ENCODE measurements at regions not wholly inside any gene's neighbourhood (a gene's known extent, or its start where the extent isn't known, plus 50 kb on each side); places are given as distances from the start of the nearest gene placed in this dataset.
"Not testable (repeated sequence)": the region's sequence is repeated elsewhere in the genome, so short reads cannot be mapped to it uniquely, and the experiment has no call there.

- POLR2A ChIA-PET; H3K27me3 Mint-ChIP-seq (ENCODE audit: low read depth); H3K4me3 Mint-ChIP-seq: not testable (repeated sequence)
Observed at GRCh38 chr7:114267550-114267949, 147.1 kb upstream of the FOXP2 start.

GRCh38 chr7:114264023-114264422 is 150.6 kb upstream of the FOXP2 start:
- no peaks in the 10 kb centered on the region for H3K36me3 Mint-ChIP-seq (ENCODE audit: low read depth)
- no peak overlapping the region for H3K4me3 Mint-ChIP-seq
- ChIA-PET POLR2A (no interaction called here), CTCF (no interaction called here)
- H3K27me3 Mint-ChIP-seq (ENCODE audit: low read depth) = no peaks in the 10 kb centered on the region
- H3K4me1 Mint-ChIP-seq (ENCODE audit: low read depth) = no peaks in the 10 kb centered on the region
- DNase-seq = no peak
- H3K27ac Mint-ChIP-seq = no peak overlapping the region
- H3K9me3 Mint-ChIP-seq (ENCODE audit: insufficient read depth) = no peaks in the 10 kb centered on the region
- ATAC-seq = no peak

More at GRCh38 chr7:114267550-114267949, 147.1 kb upstream of the FOXP2 start:
- CTCF ChIA-PET; H3K36me3 Mint-ChIP-seq (ENCODE audit: low read depth); H3K4me1 Mint-ChIP-seq (ENCODE audit: low read depth); ATAC-seq; H3K27ac Mint-ChIP-seq; DNase-seq; H3K9me3 Mint-ChIP-seq (ENCODE audit: insufficient read depth): not testable (repeated sequence)

GRCh38 chr7:114263219-114263618 is 151.4 kb upstream of the FOXP2 start:
- Mint-ChIP-seq H3K27ac (no peak overlapping the region), H3K4me1 (ENCODE audit: low read depth) (no peaks in the 10 kb centered on the region), H3K4me3 (no peak overlapping the region), H3K36me3 (ENCODE audit: low read depth) (no peaks in the 10 kb centered on the region), H3K9me3 (ENCODE audit: insufficient read depth) (no peaks in the 10 kb centered on the region), H3K27me3 (ENCODE audit: low read depth) (no peaks in the 10 kb centered on the region)
- CTCF ChIA-PET = no interaction called here
- no peak for DNase-seq
- POLR2A ChIA-PET = no interaction called here
- no peak for ATAC-seq

- Mint-ChIP-seq H3K36me3 (ENCODE audit: low read depth) (no peaks in the 10 kb centered on the region), H3K27me3 (ENCODE audit: low read depth) (no peaks in the 10 kb centered on the region), H3K27ac (no peak overlapping the region), H3K4me1 (ENCODE audit: low read depth) (no peaks in the 10 kb centered on the region), H3K4me3 (no peak overlapping the region), H3K9me3 (ENCODE audit: insufficient read depth) (peaks cover 10% of the 10 kb centered on the region)
- ChIA-PET POLR2A (no interaction called here), CTCF (no interaction called here)
- ATAC-seq = no peak
- no peak for DNase-seq
Observed at GRCh38 chr7:114255404-114255841, 159.2 kb upstream of the FOXP2 start.

- no peaks in the 10 kb centered on the region for H3K27me3 Mint-ChIP-seq (ENCODE audit: low read depth)
- no peaks in the 10 kb centered on the region for H3K9me3 Mint-ChIP-seq (ENCODE audit: insufficient read depth)
- no peak for DNase-seq
- ATAC-seq = no peak
- H3K36me3 Mint-ChIP-seq (ENCODE audit: low read depth) = no peaks in the 10 kb centered on the region
- POLR2A ChIA-PET = no interaction called here
- CTCF ChIA-PET = no interaction called here
- no peaks in the 10 kb centered on the region for H3K4me1 Mint-ChIP-seq (ENCODE audit: low read depth)
- H3K27ac Mint-ChIP-seq = no peak overlapping the region
- no peak overlapping the region for H3K4me3 Mint-ChIP-seq
Observed at GRCh38 chr7:114243646-114244045, 171.0 kb upstream of the FOXP2 start.

GRCh38 chr7:114242992-114243507 is 171.6 kb upstream of the FOXP2 start:
- ChIA-PET CTCF (no interaction called here), POLR2A (no interaction called here)
- H3K9me3 Mint-ChIP-seq (ENCODE audit: insufficient read depth) = no peaks in the 10 kb centered on the region

GRCh38 chr7:114229246-114229645 is 185.4 kb upstream of the FOXP2 start:
- Mint-ChIP-seq H3K27ac (no peak overlapping the region), H3K27me3 (ENCODE audit: low read depth) (no peaks in the 10 kb centered on the region), H3K9me3 (ENCODE audit: insufficient read depth) (no peaks in the 10 kb centered on the region), H3K4me3 (no peak overlapping the region), H3K36me3 (ENCODE audit: low read depth) (no peaks in the 10 kb centered on the region), H3K4me1 (ENCODE audit: low read depth) (no peaks in the 10 kb centered on the region)
- ATAC-seq (no peak), DNase-seq (no peak)
- ChIA-PET CTCF (no interaction called here), POLR2A (no interaction called here)

More at GRCh38 chr7:114242992-114243507, 171.6 kb upstream of the FOXP2 start:
- Mint-ChIP-seq H3K4me3 (no peak overlapping the region), H3K27me3 (ENCODE audit: low read depth) (no peaks in the 10 kb centered on the region), H3K36me3 (ENCODE audit: low read depth) (no peaks in the 10 kb centered on the region), H3K4me1 (ENCODE audit: low read depth) (no peaks in the 10 kb centered on the region), H3K27ac (no peak overlapping the region)
- DNase-seq (no peak), ATAC-seq (no peak)

GRCh38 chr7:114225784-114226183 is 188.8 kb upstream of the FOXP2 start:
- ChIA-PET CTCF (no interaction called here), POLR2A (no interaction called here)
- H3K36me3 Mint-ChIP-seq (ENCODE audit: low read depth) = no peaks in the 10 kb centered on the region
- no peak overlapping the region for H3K27ac Mint-ChIP-seq
- H3K9me3 Mint-ChIP-seq (ENCODE audit: insufficient read depth) = no peaks in the 10 kb centered on the region
- DNase-seq (no peak), ATAC-seq (no peak)
- H3K4me1 Mint-ChIP-seq (ENCODE audit: low read depth) = no peaks in the 10 kb centered on the region
- no peaks in the 10 kb centered on the region for H3K27me3 Mint-ChIP-seq (ENCODE audit: low read depth)
- no peak overlapping the region for H3K4me3 Mint-ChIP-seq

- Mint-ChIP-seq H3K27me3 (ENCODE audit: low read depth) (no peaks in the 10 kb centered on the region), H3K4me3 (no peak overlapping the region), H3K4me1 (ENCODE audit: low read depth) (no peaks in the 10 kb centered on the region), H3K27ac (no peak overlapping the region), H3K9me3 (ENCODE audit: insufficient read depth) (no peaks in the 10 kb centered on the region), H3K36me3 (ENCODE audit: low read depth) (no peaks in the 10 kb centered on the region)
- CTCF ChIA-PET = no interaction called here
- no peak for ATAC-seq
- DNase-seq = no peak
- POLR2A ChIA-PET = no interaction called here
Observed at GRCh38 chr7:114218283-114218682, 196.3 kb upstream of the FOXP2 start.

GRCh38 chr7:114217026-114217806 is 197.4 kb upstream of the FOXP2 start:
- no peak for DNase-seq
- POLR2A ChIA-PET = no interaction called here
- no peaks in the 10 kb centered on the region for H3K36me3 Mint-ChIP-seq (ENCODE audit: low read depth)
- CTCF ChIA-PET = no interaction called here
- H3K4me1 Mint-ChIP-seq (ENCODE audit: low read depth) = no peaks in the 10 kb centered on the region
- no peak overlapping the region for H3K4me3 Mint-ChIP-seq
- no peaks in the 10 kb centered on the region for H3K27me3 Mint-ChIP-seq (ENCODE audit: low read depth)
- no peak overlapping the region for H3K27ac Mint-ChIP-seq
- H3K9me3 Mint-ChIP-seq (ENCODE audit: insufficient read depth) = no peaks in the 10 kb centered on the region
- no peak for ATAC-seq

GRCh38 chr7:114214466-114214865 is 200.1 kb upstream of the FOXP2 start:
- Mint-ChIP-seq H3K4me1 (ENCODE audit: low read depth) (no peaks in the 10 kb centered on the region), H3K4me3 (no peak overlapping the region), H3K9me3 (ENCODE audit: insufficient read depth) (no peaks in the 10 kb centered on the region), H3K27ac (no peak overlapping the region), H3K27me3 (ENCODE audit: low read depth) (no peaks in the 10 kb centered on the region), H3K36me3 (ENCODE audit: low read depth) (no peaks in the 10 kb centered on the region)
- no peak for ATAC-seq
- ChIA-PET POLR2A (no interaction called here), CTCF (no interaction called here)
- no peak for DNase-seq

GRCh38 chr7:114212721-114213429 is 201.7 kb upstream of the FOXP2 start:
- Mint-ChIP-seq H3K4me3 (no peak overlapping the region), H3K36me3 (ENCODE audit: low read depth) (no peaks in the 10 kb centered on the region), H3K4me1 (ENCODE audit: low read depth) (no peaks in the 10 kb centered on the region), H3K27ac (no peak overlapping the region), H3K9me3 (ENCODE audit: insufficient read depth) (no peaks in the 10 kb centered on the region), H3K27me3 (ENCODE audit: low read depth) (no peaks in the 10 kb centered on the region)
- ATAC-seq (no peak), DNase-seq (no peak)
- POLR2A ChIA-PET = no interaction called here
- CTCF ChIA-PET = no interaction called here
